Neutrophil (primary cell): ENCODE measurements at regions not wholly inside any gene's neighbourhood (a gene's known extent, or its start where the extent isn't known, plus 50 kb on each side); places are given as distances from the start of the nearest gene placed in this dataset.

ENCODE experiments used
- H3K27ac ChIP-seq: fragments of 200-600 bp; sonication (generic); 2 replicates; pipeline ENCODE4 v1.5.1; 2016; ENCODE audit warnings: mild to moderate bottlenecking, moderate library complexity
- H3K27me3 ChIP-seq: fragments of 200-600 bp; sonication (generic); 2 replicates; pipeline ENCODE4 v1.6.0; 2016; ENCODE audit warnings: mild to moderate bottlenecking
- H3K36me3 ChIP-seq: fragments of 200-600 bp; sonication (generic); 2 replicates; pipeline ENCODE4 v1.5.1; 2017
- H3K4me1 ChIP-seq, 2 experiments: fragments of 200-600 bp in 1 of 2; sonication (generic) in 1 of 2; 1 replicate in 1 of 2; 2 replicates in 1 of 2; pipeline versions ENCODE4 v1.5.1 to v1.6.1; 2013 to 2016; ENCODE audit warnings: low read depth in 1 of 2, low read length in 1 of 2, mild to moderate bottlenecking in 1 of 2, moderate library complexity in 1 of 2; ENCODE audit not compliant: control insufficient read depth in 1 of 2, insufficient read depth in 1 of 2
- H3K4me3 ChIP-seq, 2 experiments: fragments of 200-600 bp in 1 of 2; sonication (generic) in 1 of 2; 1 replicate in 1 of 2; 2 replicates in 1 of 2; pipeline ENCODE4 v1.5.1; 2013 to 2016; ENCODE audit warnings: low read depth in 1 of 2, low read length in 1 of 2, mild to moderate bottlenecking in 1 of 2, moderate library complexity in 1 of 2
- H3K9me3 ChIP-seq: fragments of 200-600 bp; sonication (generic); 2 replicates; pipeline ENCODE4 v1.5.1; 2016
- TF ChIP-seq, protein P1 (sequence below): fragments of 200-600 bp; sonication (generic); IDR thresholded peaks from 2 replicates; pipeline ENCODE4 v1.5.1; 2016; ENCODE audit warnings: antibody characterized with exemption

GRCh38 chr12:116420227-116420880, 138.8 kb upstream of the MAP1LC3B2 start:
- Histone ChIP-seq H3K27ac (no peak overlapping the region), H3K9me3 (no peaks in the 10 kb centered on the region), H3K36me3 (no peaks in the 10 kb centered on the region), H3K4me3 (no peak overlapping the region), H3K4me1 (no peaks in the 10 kb centered on the region), H3K27me3 (no peaks in the 10 kb centered on the region)
- TF ChIP-seq, protein P1, sequence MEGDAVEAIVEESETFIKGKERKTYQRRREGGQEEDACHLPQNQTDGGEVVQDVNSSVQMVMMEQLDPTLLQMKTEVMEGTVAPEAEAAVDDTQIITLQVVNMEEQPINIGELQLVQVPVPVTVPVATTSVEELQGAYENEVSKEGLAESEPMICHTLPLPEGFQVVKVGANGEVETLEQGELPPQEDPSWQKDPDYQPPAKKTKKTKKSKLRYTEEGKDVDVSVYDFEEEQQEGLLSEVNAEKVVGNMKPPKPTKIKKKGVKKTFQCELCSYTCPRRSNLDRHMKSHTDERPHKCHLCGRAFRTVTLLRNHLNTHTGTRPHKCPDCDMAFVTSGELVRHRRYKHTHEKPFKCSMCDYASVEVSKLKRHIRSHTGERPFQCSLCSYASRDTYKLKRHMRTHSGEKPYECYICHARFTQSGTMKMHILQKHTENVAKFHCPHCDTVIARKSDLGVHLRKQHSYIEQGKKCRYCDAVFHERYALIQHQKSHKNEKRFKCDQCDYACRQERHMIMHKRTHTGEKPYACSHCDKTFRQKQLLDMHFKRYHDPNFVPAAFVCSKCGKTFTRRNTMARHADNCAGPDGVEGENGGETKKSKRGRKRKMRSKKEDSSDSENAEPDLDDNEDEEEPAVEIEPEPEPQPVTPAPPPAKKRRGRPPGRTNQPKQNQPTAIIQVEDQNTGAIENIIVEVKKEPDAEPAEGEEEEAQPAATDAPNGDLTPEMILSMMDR, result no peak

- Histone ChIP-seq H3K9me3 (no peaks in the 10 kb centered on the region), H3K27ac (no peak overlapping the region), H3K27me3 (no peaks in the 10 kb centered on the region), H3K36me3 (no peaks in the 10 kb centered on the region), H3K4me1 (no peaks in the 10 kb centered on the region), H3K4me3 (no peak overlapping the region)
- TF ChIP-seq, protein P1, result no peak
Measured at GRCh38 chr12:116421785-116422538, 137.2 kb upstream of the MAP1LC3B2 start.

DNA sequence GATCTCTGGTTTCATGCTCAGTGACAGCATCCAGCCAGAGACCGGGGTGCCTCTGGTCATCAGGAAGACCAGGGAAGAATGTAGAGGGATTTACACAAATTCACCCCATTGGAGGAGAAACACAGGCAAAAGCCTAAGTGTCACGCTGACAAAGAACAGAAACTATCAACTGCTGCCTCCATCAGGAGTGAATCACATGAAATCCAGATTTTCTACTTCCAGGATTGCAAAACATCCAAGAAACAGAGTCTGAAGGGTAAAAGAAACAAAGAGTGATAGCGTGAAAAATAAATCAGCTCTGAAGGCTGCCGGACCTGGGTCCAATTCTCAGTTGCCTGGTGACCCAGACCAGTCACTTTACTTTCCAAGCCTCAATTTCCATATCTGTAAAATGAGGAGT, 136.1 kb upstream of the MAP1LC3B2 start:
- Histone ChIP-seq H3K4me3 (no peak overlapping the region), H3K4me1 (no peaks in the 10 kb centered on the region), H3K27ac (no peak overlapping the region), H3K36me3 (no peaks in the 10 kb centered on the region), H3K27me3 (no peaks in the 10 kb centered on the region), H3K9me3 (no peaks in the 10 kb centered on the region)
- TF ChIP-seq, protein P1, result no peak

DNA sequence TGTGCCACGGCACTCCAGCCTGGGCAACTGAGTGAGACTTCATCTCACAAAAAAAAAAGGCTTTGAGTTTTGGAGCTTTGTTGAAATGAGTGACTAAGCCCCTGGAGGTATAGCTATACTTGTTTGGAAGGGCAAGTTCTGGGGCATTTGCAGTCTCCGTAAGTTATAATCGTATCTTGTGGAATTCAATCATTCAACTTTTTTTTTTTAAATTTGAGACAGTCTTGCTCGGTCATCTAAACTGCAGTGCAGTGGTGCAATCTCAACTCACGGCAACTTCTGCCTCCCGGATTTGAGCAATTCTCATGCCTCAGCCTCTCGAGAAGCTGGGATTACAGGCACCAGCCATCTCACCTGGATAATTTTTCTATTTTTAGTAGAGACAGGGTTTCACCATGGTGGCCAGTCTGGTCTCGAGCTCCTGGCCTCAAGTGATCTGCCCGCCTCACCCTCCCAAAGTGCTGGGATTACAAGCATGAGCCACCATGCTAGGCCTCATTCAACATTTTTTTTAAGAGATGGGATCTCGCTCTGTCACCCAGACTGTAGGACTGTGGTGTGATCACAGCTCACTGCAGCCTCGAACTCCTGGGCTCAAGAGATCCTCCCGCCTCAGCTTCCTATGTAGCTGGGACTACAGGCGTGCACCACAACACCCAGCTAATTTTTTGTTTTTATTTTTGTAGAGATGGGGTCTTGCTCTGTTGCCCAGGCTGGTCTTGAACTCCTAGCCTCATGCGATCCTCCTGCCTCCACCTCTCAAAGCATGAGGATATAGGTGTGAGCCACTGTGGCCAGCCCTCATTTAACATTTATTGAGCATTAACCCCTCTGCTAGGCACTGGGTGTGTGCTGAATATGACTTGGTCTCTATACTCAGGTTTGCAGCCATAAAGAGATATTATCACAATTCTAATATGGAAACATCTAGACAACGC, 133.7 kb upstream of the MAP1LC3B2 start:
- H3K27me3 ChIP-seq, result no peaks in the 10 kb centered on the region
- H3K27ac ChIP-seq, result no peak overlapping the region
- H3K36me3 ChIP-seq, result no peaks in the 10 kb centered on the region
- TF ChIP-seq, protein P1, result no peak
- H3K4me3 ChIP-seq, result no peak overlapping the region
- no peaks in the 10 kb centered on the region for H3K4me1 ChIP-seq
- no peaks in the 10 kb centered on the region for H3K9me3 ChIP-seq

GRCh38 chr12:116426391-116427136, 132.6 kb upstream of the MAP1LC3B2 start:
- Histone ChIP-seq H3K27me3 (no peaks in the 10 kb centered on the region), H3K4me1 (no peaks in the 10 kb centered on the region), H3K4me3 (no peak overlapping the region), H3K36me3 (no peaks in the 10 kb centered on the region), H3K27ac (no peak overlapping the region), H3K9me3 (no peaks in the 10 kb centered on the region)
- TF ChIP-seq, protein P1, result no peak
